ENCODE measurements at regions not wholly inside any gene's neighbourhood (a gene's known extent, or its start where the extent isn't known, plus 50 kb on each side); places are given as distances from the start of the nearest gene placed in this dataset.

GRCh38 chr15:35679186-35679585, 133.2 kb upstream of the DPH6 start:
- CTCF ChIA-PET: no interaction called here
- H3K4me2 ChIP-seq (ENCODE audit: low read depth, low read length): no peak overlapping the region
- no peak overlapping the region for H4K91ac ChIP-seq (ENCODE audit: insufficient read depth, low read depth, low read length)
- intact Hi-C loops (cut with micrococcal nuclease) (no loop called here), dilution Hi-C loops (cut with HindIII; ENCODE audit: low sequenced_read_pairs, unreplicated experiment) (no loop called here), in situ Hi-C loops (cut with MboI; ENCODE audit: low sequenced_read_pairs) (no loop called here)
- no peak for ATAC-seq (ENCODE audit: low read depth)
- no peak overlapping the region for H2AK9ac ChIP-seq (replicated peaks; ENCODE audit: low read depth, low read length, poor library complexity)
- H2BK15ac ChIP-seq (ENCODE audit: low read depth, low read length): no peak overlapping the region; the same call in 1 of the 3 replicates
- H3K9ac ChIP-seq (ENCODE audit: low read depth, low read length): no peak overlapping the region
- H3K23ac ChIP-seq (ENCODE audit: low read depth, low read length): no peak overlapping the region
- H3K56ac ChIP-seq (ENCODE audit: extremely low read depth, insufficient read depth, low read length): no peak overlapping the region
- no peak for DNase-seq
- no peak overlapping the region for H3K27ac ChIP-seq (ENCODE audit: insufficient read depth, low read length)
- H2BK20ac ChIP-seq (ENCODE audit: low read depth, low read length): no peak overlapping the region
- no peaks in the 10 kb centered on the region for H3K36me3 ChIP-seq (ENCODE audit: control insufficient read depth, insufficient read depth, low read length)
- H3K79me1 ChIP-seq (ENCODE audit: low read depth in 1 of 2, low read length in 2 of 2): no peaks in the 10 kb centered on the region
- no peaks in the 10 kb centered on the region for H3K27me3 ChIP-seq (ENCODE audit: control insufficient read depth, insufficient read depth, low read length)
- H3K9me1 ChIP-seq (ENCODE audit: insufficient read depth, low read length): peaks cover 4% of the 10 kb centered on the region
- peaks cover 7% of the 10 kb centered on the region for H3K4me1 ChIP-seq (ENCODE audit: control insufficient read depth, insufficient read depth, low read length)
- no peaks in the 10 kb centered on the region for H3K9me3 ChIP-seq (ENCODE audit: control insufficient read depth, insufficient read depth, low read length)
- H2AFZ ChIP-seq (replicated peaks; ENCODE audit: low read length, poor library complexity): no peak overlapping the region
- no peak overlapping the region for H4K8ac ChIP-seq (ENCODE audit: low read depth in 2 of 2, low read length in 2 of 2)
- POLR2A ChIA-PET (ENCODE audit: unreplicated experiment): no interaction called here
- TF ChIP-seq, protein P1, sequence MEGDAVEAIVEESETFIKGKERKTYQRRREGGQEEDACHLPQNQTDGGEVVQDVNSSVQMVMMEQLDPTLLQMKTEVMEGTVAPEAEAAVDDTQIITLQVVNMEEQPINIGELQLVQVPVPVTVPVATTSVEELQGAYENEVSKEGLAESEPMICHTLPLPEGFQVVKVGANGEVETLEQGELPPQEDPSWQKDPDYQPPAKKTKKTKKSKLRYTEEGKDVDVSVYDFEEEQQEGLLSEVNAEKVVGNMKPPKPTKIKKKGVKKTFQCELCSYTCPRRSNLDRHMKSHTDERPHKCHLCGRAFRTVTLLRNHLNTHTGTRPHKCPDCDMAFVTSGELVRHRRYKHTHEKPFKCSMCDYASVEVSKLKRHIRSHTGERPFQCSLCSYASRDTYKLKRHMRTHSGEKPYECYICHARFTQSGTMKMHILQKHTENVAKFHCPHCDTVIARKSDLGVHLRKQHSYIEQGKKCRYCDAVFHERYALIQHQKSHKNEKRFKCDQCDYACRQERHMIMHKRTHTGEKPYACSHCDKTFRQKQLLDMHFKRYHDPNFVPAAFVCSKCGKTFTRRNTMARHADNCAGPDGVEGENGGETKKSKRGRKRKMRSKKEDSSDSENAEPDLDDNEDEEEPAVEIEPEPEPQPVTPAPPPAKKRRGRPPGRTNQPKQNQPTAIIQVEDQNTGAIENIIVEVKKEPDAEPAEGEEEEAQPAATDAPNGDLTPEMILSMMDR (conservative IDR thresholded peaks at IDR 0.05; ENCODE audit: low read depth, low read length): no peak
- TF ChIP-seq NFE2L2 (IDR thresholded peaks at IDR 0.05; ENCODE audit: low read depth, low read length) (no peak), MAZ (IDR thresholded peaks at IDR 0.05; ENCODE audit: borderline replicate concordance, low read depth, low read length) (no peak), POLR2A (IDR thresholded peaks at IDR 0.05; ENCODE audit: low read depth, low read length) (no peak), BHLHE40 (IDR thresholded peaks at IDR 0.05; ENCODE audit: low read depth, low read length) (no peak), MXI1 (IDR thresholded peaks at IDR 0.05; ENCODE audit: borderline replicate concordance, low read depth, low read length) (no peak), CHD1 (IDR thresholded peaks at IDR 0.05; ENCODE audit: low read depth, low read length) (no peak), RFX5 (IDR thresholded peaks at IDR 0.05; ENCODE audit: low read depth, low read length) (no peak), MAFK (IDR thresholded peaks at IDR 0.05; ENCODE audit: low read depth, low read length) (no peak), FOS (IDR thresholded peaks at IDR 0.05; ENCODE audit: low read depth, low read length) (no peak)
- WGBS, 2 experiments (ENCODE audit: extremely low coverage in 2 of 2, insufficient read length in 1 of 2): no CpG with 5 or more reads among the region's 1 CpG
- no peaks in the 10 kb centered on the region for H4K20me1 ChIP-seq (ENCODE audit: insufficient read depth, low read length)
- no peak overlapping the region for H3K4ac ChIP-seq (ENCODE audit: low read depth, low read length)
- H2BK5ac ChIP-seq (ENCODE audit: low read depth, low read length, poor library complexity, severe bottlenecking): no peak overlapping the region
- H4K5ac ChIP-seq (ENCODE audit: low read depth, low read length): no peak overlapping the region
- H2BK120ac ChIP-seq (ENCODE audit: low read depth, low read length): no peak overlapping the region
- no TSS peak for BruUV-seq (replicated peaks)
- no peak overlapping the region for H2AK5ac ChIP-seq (ENCODE audit: low read depth, low read length)
- H3K14ac ChIP-seq (replicated peaks; ENCODE audit: low read depth, low read length): no peak overlapping the region
- no peak overlapping the region for H3K4me3 ChIP-seq (ENCODE audit: insufficient read depth, low read depth, low read length)
- no peak overlapping the region for H3K18ac ChIP-seq (ENCODE audit: low read depth, low read length)

All from IMR-90 (cell line).